ENCODE measurements at regions not wholly inside any gene's neighbourhood (a gene's known extent, or its start where the extent isn't known, plus 50 kb on each side); places are given as distances from the start of the nearest gene placed in this dataset.

DNA sequence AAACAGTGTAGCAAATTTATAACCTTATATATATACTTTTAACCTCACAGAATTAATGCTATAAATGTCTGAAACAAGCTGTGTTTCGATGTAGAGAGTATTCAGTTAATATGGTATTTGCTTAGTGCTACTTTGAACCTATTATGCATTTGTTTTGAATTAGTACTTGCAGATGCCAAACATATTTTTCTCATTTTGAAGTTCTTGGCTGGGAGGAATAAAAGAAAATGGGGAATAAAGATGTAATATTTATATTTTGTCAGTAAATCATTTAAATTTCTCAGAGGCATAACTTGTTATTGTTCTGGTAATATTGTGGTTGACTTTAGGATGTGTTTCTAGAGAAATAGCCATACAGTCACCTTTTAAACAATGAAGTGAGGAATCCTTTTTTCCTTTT, 175.9 kb upstream of the IZUMO3 start:
- no peaks in the 10 kb centered on the region for H3K4me1 ChIP-seq
- no peaks in the 10 kb centered on the region for H3K27me3 ChIP-seq
- no peak overlapping the region for H3K4me3 ChIP-seq
- TF ChIP-seq, protein P1, sequence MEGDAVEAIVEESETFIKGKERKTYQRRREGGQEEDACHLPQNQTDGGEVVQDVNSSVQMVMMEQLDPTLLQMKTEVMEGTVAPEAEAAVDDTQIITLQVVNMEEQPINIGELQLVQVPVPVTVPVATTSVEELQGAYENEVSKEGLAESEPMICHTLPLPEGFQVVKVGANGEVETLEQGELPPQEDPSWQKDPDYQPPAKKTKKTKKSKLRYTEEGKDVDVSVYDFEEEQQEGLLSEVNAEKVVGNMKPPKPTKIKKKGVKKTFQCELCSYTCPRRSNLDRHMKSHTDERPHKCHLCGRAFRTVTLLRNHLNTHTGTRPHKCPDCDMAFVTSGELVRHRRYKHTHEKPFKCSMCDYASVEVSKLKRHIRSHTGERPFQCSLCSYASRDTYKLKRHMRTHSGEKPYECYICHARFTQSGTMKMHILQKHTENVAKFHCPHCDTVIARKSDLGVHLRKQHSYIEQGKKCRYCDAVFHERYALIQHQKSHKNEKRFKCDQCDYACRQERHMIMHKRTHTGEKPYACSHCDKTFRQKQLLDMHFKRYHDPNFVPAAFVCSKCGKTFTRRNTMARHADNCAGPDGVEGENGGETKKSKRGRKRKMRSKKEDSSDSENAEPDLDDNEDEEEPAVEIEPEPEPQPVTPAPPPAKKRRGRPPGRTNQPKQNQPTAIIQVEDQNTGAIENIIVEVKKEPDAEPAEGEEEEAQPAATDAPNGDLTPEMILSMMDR (IDR thresholded peaks at IDR 0.05): no peak
- DNase-seq (no peak), ATAC-seq (no peak)
- no peaks in the 10 kb centered on the region for H3K36me3 ChIP-seq
- peaks cover 0 to 11% (median 0%) of the 10 kb centered on the region in 11 donors for H3K9me3 ChIP-seq
- intact Hi-C loops (cut with DNase I): no loop called here
- 42 to 51% methylated on average over 1 of the region's 1 CpG for WGBS, 2 donors
- no peak overlapping the region for H3K27ac ChIP-seq

DNA sequence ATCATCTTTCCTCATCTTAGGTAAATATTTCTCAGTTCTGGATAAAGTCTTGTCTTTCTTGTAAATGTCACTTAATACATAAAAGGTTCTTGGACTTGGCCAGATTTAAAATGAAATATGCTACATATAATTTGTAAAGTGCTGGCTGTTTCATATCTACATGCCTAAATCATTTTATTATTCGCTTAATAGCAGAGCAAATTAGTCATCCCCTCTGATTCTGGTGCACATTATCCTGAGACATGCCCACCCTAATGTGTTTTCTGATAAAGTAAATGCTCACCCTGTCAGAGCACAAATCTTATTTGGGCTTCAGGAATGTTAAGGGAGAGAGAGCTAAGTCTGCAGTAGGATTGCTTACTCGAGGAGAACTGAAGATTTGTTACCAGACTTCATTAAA, 166.5 kb upstream of the IZUMO3 start:
- peaks cover 0 to 15% (median 0%) of the 10 kb centered on the region in 11 donors for H3K9me3 ChIP-seq
- H3K36me3 ChIP-seq: no peaks in the 10 kb centered on the region
- H3K4me1 ChIP-seq: no peaks in the 10 kb centered on the region
- ATAC-seq: no peak
- TF ChIP-seq, protein P1 (IDR thresholded peaks at IDR 0.05): no peak
- H3K4me3 ChIP-seq: no peak overlapping the region
- DNase-seq: no peak
- WGBS, 2 donors: 59% methylated on average over 2 of the region's 2 CpGs
- no peak overlapping the region for H3K27ac ChIP-seq
- no peaks in the 10 kb centered on the region for H3K27me3 ChIP-seq
- intact Hi-C loops (cut with DNase I): no loop called here

DNA sequence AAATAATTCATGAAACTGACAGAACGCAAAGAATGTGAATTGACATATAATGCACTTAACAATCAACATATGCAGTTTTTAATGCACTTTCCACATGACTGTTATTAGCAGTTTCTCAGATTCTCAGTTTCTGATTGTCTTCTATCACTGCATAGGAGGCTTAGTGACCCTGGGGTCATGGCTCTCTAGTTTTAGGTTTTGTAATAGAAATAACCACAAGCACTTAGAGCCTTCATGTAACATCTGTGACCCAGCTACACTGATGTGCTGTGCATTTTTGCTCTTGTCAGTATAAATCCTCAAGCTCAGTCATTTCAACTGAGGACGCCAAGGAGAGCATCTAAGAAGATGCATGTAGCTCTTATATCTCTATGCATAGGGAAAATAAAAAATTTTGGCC, 163.1 kb upstream of the IZUMO3 start:
- 82 to 86% methylated on average over 2 of the region's 2 CpGs for WGBS, 2 donors
- TF ChIP-seq, protein P1 (IDR thresholded peaks at IDR 0.05): no peak
- DNase-seq: no peak
- Histone ChIP-seq H3K4me3 (no peak overlapping the region), H3K9me3 (peaks cover 0 to 13% (median 0%) of the 10 kb centered on the region in 11 donors), H3K27me3 (no peaks in the 10 kb centered on the region), H3K27ac (no peak overlapping the region), H3K36me3 (no peaks in the 10 kb centered on the region), H3K4me1 (no peaks in the 10 kb centered on the region)
- no peak for ATAC-seq
- intact Hi-C loops (cut with DNase I): no loop called here

DNA sequence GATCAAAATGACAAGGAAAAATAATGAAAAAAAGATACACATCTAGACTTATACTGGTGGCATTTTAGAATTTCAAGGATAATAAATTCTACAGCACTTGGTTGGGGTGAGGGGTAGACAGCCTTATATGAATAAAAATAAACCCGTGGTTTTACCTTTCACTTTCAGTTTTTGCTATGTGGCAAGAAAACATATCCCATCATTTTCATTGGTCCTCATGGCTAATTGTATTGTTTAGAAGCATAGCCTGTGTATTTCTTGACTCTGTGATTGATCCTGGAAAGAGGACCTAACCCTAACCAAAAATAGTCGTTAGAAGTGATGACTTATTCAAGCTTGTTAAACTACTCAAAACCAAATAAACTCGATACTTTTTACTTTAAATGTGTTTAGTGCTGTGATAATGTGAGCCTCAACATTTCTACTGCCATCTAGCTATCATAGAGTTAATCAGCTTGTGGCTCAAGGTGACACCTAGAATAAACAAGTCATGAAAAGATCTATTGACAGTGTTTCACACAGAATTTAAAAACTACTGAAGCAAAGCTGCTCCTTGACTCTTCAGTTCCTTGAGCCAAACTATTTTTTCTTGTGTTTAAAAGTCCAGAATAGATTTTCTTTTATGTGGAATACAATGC, 153.3 kb upstream of the IZUMO3 start:
- TF ChIP-seq, protein P1 (IDR thresholded peaks at IDR 0.05): no peak
- 48 to 51% methylated on average over 3 of the region's 3 CpGs for WGBS, 2 donors
- Histone ChIP-seq H3K27ac (no peak overlapping the region), H3K9me3 (peaks cover 0 to 30% (median 3%) of the 10 kb centered on the region in 11 donors), H3K4me3 (no peak overlapping the region), H3K4me1 (no peaks in the 10 kb centered on the region), H3K36me3 (no peaks in the 10 kb centered on the region), H3K27me3 (no peaks in the 10 kb centered on the region)
- ATAC-seq (no peak), DNase-seq (no peak)
- intact Hi-C loops (cut with DNase I): no loop called here

Measured in heart right ventricle (tissue), 16 donors.